ENCODE measurements at regions not wholly inside any gene's neighbourhood (a gene's known extent, or its start where the extent isn't known, plus 50 kb on each side); places are given as distances from the start of the nearest gene placed in this dataset.

- no peak for TF ChIP-seq CTCF (IDR thresholded peaks at IDR 0.05)
- TF ChIP-seq POLR2A (IDR thresholded peaks at IDR 0.05), result no peak
Measured at GRCh38 chr3:18901571-18901970, 246.7 kb upstream of the KCNH8 start.

Data from esophagus squamous epithelium (tissue), 4 donors.